Loucy (cell line): ENCODE measurements at regions not wholly inside any gene's neighbourhood (a gene's known extent, or its start where the extent isn't known, plus 50 kb on each side); places are given as distances from the start of the nearest gene placed in this dataset.
"Not testable (repeated sequence)": the region's sequence is repeated elsewhere in the genome, so short reads cannot be mapped to it uniquely, and the experiment has no call there.

Experiments used
- H2AFZ ChIP-seq: fragments of 200-600 bp; sonication (generic); 2 replicates; pipeline ENCODE4 v1.6.0; 2016; ENCODE audit warnings: antibody characterized with exemption, mild to moderate bottlenecking, low read length, moderate library complexity
- H3F3A ChIP-seq: fragments of 200-600 bp; 2 replicates; pipeline ENCODE4 v1.6.0; 2016; ENCODE audit warnings: antibody characterized with exemption, low read depth, mild to moderate bottlenecking
- H3K27me3 ChIP-seq: fragments of 200-600 bp; sonication (generic); 2 replicates; pipeline ENCODE4 v1.6.1; 2014; ENCODE audit warnings: low read length, mild to moderate bottlenecking; ENCODE audit not compliant: insufficient read depth, poor library complexity, severe bottlenecking
- H3K36me3 ChIP-seq: fragments of 200-600 bp; sonication (generic); 2 replicates; pipeline ENCODE4 v1.6.1; 2016; ENCODE audit warnings: low read length; ENCODE audit not compliant: insufficient read depth
- H3K4me1 ChIP-seq: fragments of 200-600 bp; sonication (generic); 2 replicates; pipeline ENCODE4 v1.5.1; 2014; ENCODE audit warnings: low read length, mild to moderate bottlenecking; ENCODE audit not compliant: insufficient read depth, poor library complexity, severe bottlenecking
- H3K4me2 ChIP-seq: fragments of 200-600 bp; sonication (generic); 2 replicates; pipeline ENCODE4 v1.6.0; 2014; ENCODE audit warnings: antibody characterized with exemption, low read length, low read depth, mild to moderate bottlenecking; ENCODE audit not compliant: poor library complexity, severe bottlenecking
- H3K4me3 ChIP-seq: fragments of 200-600 bp; sonication (generic); 2 replicates; pipeline ENCODE4 v1.5.1; 2014; ENCODE audit warnings: low read length, mild to moderate bottlenecking, mixed read lengths; ENCODE audit not compliant: poor library complexity, severe bottlenecking
- H3K79me2 ChIP-seq: fragments of 200-600 bp; sonication (generic); 2 replicates; pipeline ENCODE4 v1.6.1; 2014; ENCODE audit warnings: low read length; ENCODE audit not compliant: insufficient read depth
- H3K9ac ChIP-seq: fragments of 200-600 bp; sonication (generic); 2 replicates; pipeline ENCODE4 v1.6.0; 2014; ENCODE audit warnings: mild to moderate bottlenecking, low read depth, low read length, moderate library complexity; ENCODE audit not compliant: poor library complexity, severe bottlenecking
- H3K9me2 ChIP-seq: fragments of 200-600 bp; sonication (generic); replicated peaks from 2 replicates; pipeline ENCODE4 v1.6.1; 2016; ENCODE audit warnings: low read depth, low read length, mixed read lengths
- H3K9me3 ChIP-seq: fragments of 200-600 bp; sonication (generic); 2 replicates; pipeline ENCODE4 v1.6.1; 2014; ENCODE audit warnings: mild to moderate bottlenecking, antibody characterized with exemption, low read length, low read depth; ENCODE audit not compliant: insufficient read depth
- H4K20me1 ChIP-seq: fragments of 200-600 bp; sonication (generic); 2 replicates; pipeline ENCODE4 v1.6.0; 2014; ENCODE audit warnings: antibody characterized with exemption, low read length, mild to moderate bottlenecking; ENCODE audit not compliant: insufficient read depth, poor library complexity, severe bottlenecking
- CTCF ChIP-seq: fragments of 200-600 bp; sonication (generic); conservative IDR thresholded peaks from 2 replicates; pipeline ENCODE4 v1.5.1; 2014; ENCODE audit warnings: mild to moderate bottlenecking, antibody characterized with exemption, low read length
- EZH2phosphoT487 ChIP-seq: fragments of 200-600 bp; IDR thresholded peaks from 2 replicates; pipeline ENCODE4 v1.6.1; 2018; ENCODE audit warnings: antibody characterized with exemption, mild to moderate bottlenecking, moderate library complexity, borderline replicate concordance

DNA sequence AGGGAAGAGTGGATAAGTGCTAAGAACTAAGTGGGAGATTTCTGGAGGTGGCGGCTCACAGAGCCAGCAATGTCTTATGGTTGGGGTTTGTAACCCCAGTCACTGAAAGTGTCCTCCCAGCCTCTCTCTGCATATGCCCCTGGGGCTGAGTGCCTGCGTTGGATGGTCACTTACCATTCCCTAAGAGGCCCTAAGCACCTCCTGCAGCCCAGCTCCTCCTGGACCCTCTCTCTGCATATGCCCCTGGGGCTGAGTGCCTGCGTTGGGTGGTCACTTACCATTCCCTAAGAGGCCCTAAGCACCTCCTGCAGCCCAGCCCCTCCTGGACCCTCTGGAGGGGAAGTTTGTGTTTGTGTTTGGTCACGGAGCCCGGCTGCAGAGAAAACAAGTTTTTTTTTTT, 425.8 kb downstream of the TMEM121 start:
- Histone ChIP-seq H3K9ac (no peak overlapping the region), H3K36me3 (no peaks in the 10 kb centered on the region), H3K9me3 (no peaks in the 10 kb centered on the region), H3K27me3 (no peaks in the 10 kb centered on the region), H2AFZ (no peak overlapping the region), H3K4me1 (no peaks in the 10 kb centered on the region), H3K9me2 (no peaks in the 10 kb centered on the region), H3K4me2 (no peak overlapping the region), H3K79me2 (no peaks in the 10 kb centered on the region), H4K20me1 (no peaks in the 10 kb centered on the region), H3F3A (no peaks in the 10 kb centered on the region), H3K4me3 (no peak overlapping the region)
- TF ChIP-seq EZH2phosphoT487 = no peak
- no peak for TF ChIP-seq CTCF

DNA sequence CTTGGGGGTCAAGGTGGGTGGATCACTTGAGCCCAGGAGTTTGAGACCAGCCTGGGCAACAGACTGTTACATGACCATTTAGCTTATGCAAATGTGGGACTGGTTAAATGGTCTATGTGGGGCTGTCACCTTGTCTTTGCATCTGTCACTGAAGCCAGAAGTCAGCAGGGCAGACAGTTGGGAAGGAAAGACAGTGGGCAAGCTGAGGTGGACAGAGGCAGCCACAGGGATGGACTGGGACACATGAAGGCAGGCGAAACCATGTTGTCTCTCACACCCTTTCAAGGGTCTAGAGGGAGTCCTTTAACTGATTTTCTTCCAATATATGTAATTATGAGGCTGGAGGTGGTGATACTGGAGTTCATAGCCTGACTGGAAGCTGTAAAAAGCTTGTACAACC, 426.4 kb downstream of the TMEM121 start:
- Histone ChIP-seq H3K4me3 (no peak overlapping the region), H3K9me2 (no peaks in the 10 kb centered on the region), H3K9me3 (no peaks in the 10 kb centered on the region), H2AFZ (no peak overlapping the region), H4K20me1 (no peaks in the 10 kb centered on the region), H3K79me2 (no peaks in the 10 kb centered on the region), H3K36me3 (no peaks in the 10 kb centered on the region), H3K9ac (no peak overlapping the region), H3K4me2 (no peak overlapping the region), H3K27me3 (no peaks in the 10 kb centered on the region), H3K4me1 (no peaks in the 10 kb centered on the region), H3F3A (no peaks in the 10 kb centered on the region)
- TF ChIP-seq EZH2phosphoT487 = no peak
- no peak for TF ChIP-seq CTCF

GRCh38 chr14:105961625-105962024, 435.2 kb downstream of the TMEM121 start:
- H3K9me2 ChIP-seq, H3K79me2 ChIP-seq, H2AFZ ChIP-seq, H3K4me3 ChIP-seq, H3K4me1 ChIP-seq, H3F3A ChIP-seq, H3K4me2 ChIP-seq, H3K27me3 ChIP-seq, H3K9ac ChIP-seq, H4K20me1 ChIP-seq, H3K9me3 ChIP-seq, H3K36me3 ChIP-seq: not testable (repeated sequence)

DNA sequence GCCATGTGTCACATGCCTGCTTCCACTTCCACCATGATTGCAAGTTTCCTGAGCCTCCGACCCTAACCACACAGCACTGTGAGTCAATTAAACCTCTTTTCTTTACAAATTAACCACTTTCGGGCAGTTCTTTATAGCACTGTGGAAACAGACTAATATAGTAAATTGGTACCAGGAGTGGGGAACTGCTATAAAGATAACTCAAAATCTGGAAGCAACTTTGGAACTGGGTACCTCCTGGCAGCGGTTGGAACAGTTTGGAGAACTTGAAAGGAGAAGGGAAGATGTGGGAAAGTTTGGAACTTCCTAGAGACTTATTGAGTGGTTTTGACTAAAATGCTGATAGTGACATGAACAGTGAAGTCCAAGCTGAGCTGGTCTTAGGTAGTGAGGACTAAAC, 436.1 kb downstream of the TMEM121 start:
- H2AFZ ChIP-seq = no peak overlapping the region
- no peaks in the 10 kb centered on the region for H3K27me3 ChIP-seq
- H3K4me1 ChIP-seq = no peaks in the 10 kb centered on the region
- no peak overlapping the region for H3K9ac ChIP-seq
- no peaks in the 10 kb centered on the region for H3K36me3 ChIP-seq
- no peaks in the 10 kb centered on the region for H3K9me2 ChIP-seq
- H3K9me3 ChIP-seq = no peaks in the 10 kb centered on the region
- H3K4me2 ChIP-seq = no peak overlapping the region
- no peaks in the 10 kb centered on the region for H4K20me1 ChIP-seq
- no peaks in the 10 kb centered on the region for H3K79me2 ChIP-seq
- no peak overlapping the region for H3K4me3 ChIP-seq
- TF ChIP-seq CTCF = no peak
- no peak for TF ChIP-seq EZH2phosphoT487
- H3F3A ChIP-seq = no peaks in the 10 kb centered on the region
